ENCODE measurements at regions not wholly inside any gene's neighbourhood (a gene's known extent, or its start where the extent isn't known, plus 50 kb on each side); places are given as distances from the start of the nearest gene placed in this dataset.

- no peaks in the 10 kb centered on the region for H3K27me3 ChIP-seq (ENCODE audit: control insufficient read depth in 4 of 4, insufficient read depth in 4 of 4, low read length in 3 of 4)
- no peak overlapping the region for H3K27ac ChIP-seq (ENCODE audit: low read depth in 1 of 2, low read length in 2 of 2)
- DNase-seq (ENCODE audit: low spot score) = no peak
- H3K9ac ChIP-seq (ENCODE audit: low read depth in 1 of 2, low read length in 2 of 2) = no peak overlapping the region
- H3K4me3 ChIP-seq (ENCODE audit: low read depth in 1 of 3, low read length in 3 of 3) = no peak overlapping the region
- TF ChIP-seq TAF1 (conservative IDR thresholded peaks at IDR 0.05) (no peak), CTCF (IDR thresholded peaks at IDR 0.05; ENCODE audit: low read depth, low read length, missing input control) (no peak), NR2F2 (IDR thresholded peaks at IDR 0.05) (no peak), HNF4A (conservative IDR thresholded peaks at IDR 0.05) (no peak), RAD21 (IDR thresholded peaks at IDR 0.05) (no peak), ZBTB33 (IDR thresholded peaks at IDR 0.05) (no peak)
- TF ChIP-seq, protein P1, sequence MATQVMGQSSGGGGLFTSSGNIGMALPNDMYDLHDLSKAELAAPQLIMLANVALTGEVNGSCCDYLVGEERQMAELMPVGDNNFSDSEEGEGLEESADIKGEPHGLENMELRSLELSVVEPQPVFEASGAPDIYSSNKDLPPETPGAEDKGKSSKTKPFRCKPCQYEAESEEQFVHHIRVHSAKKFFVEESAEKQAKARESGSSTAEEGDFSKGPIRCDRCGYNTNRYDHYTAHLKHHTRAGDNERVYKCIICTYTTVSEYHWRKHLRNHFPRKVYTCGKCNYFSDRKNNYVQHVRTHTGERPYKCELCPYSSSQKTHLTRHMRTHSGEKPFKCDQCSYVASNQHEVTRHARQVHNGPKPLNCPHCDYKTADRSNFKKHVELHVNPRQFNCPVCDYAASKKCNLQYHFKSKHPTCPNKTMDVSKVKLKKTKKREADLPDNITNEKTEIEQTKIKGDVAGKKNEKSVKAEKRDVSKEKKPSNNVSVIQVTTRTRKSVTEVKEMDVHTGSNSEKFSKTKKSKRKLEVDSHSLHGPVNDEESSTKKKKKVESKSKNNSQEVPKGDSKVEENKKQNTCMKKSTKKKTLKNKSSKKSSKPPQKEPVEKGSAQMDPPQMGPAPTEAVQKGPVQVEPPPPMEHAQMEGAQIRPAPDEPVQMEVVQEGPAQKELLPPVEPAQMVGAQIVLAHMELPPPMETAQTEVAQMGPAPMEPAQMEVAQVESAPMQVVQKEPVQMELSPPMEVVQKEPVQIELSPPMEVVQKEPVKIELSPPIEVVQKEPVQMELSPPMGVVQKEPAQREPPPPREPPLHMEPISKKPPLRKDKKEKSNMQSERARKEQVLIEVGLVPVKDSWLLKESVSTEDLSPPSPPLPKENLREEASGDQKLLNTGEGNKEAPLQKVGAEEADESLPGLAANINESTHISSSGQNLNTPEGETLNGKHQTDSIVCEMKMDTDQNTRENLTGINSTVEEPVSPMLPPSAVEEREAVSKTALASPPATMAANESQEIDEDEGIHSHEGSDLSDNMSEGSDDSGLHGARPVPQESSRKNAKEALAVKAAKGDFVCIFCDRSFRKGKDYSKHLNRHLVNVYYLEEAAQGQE (IDR thresholded peaks at IDR 0.05) = no peak
- no peaks in the 10 kb centered on the region for H3K9me3 ChIP-seq (ENCODE audit: control insufficient read depth in 4 of 4, low read length in 3 of 4)
- H3K36me3 ChIP-seq (ENCODE audit: control insufficient read depth in 4 of 4, insufficient read depth in 3 of 4, low read depth in 1 of 4, low read length in 3 of 4) = no peaks in the 10 kb centered on the region
- H3K4me1 ChIP-seq (ENCODE audit: control insufficient read depth in 4 of 4, insufficient read depth in 4 of 4, low read length in 3 of 4) = no peaks in the 10 kb centered on the region
Observed at GRCh38 chr11:103696123-103696522, 340.3 kb upstream of the DDI1 start.

DNA sequence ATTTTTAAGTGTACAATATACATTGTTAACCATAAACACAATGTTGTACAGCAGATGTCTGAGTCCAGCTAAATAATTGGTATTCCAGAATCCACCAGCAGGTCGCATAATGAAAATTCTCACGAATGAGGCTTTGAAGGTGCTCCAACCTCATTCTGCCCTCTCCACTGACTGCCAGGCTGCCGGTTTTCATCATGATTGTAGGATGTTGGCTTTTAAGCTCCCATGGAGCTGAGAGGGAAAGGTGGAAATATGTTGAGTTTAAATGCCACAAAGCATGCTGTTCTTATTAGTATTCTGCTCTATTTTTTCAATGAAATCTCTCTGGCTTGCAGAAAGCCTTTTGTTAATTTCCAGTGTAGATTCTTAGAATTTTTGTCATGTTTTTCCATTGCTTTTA, 337.2 kb upstream of the DDI1 start:
- no peaks in the 10 kb centered on the region for H3K36me3 ChIP-seq (ENCODE audit: control insufficient read depth in 4 of 4, insufficient read depth in 3 of 4, low read depth in 1 of 4, low read length in 3 of 4)
- no peak overlapping the region for H3K9ac ChIP-seq (ENCODE audit: low read depth in 1 of 2, low read length in 2 of 2)
- no peaks in the 10 kb centered on the region for H3K4me1 ChIP-seq (ENCODE audit: control insufficient read depth in 4 of 4, insufficient read depth in 4 of 4, low read length in 3 of 4)
- WGBS = 67% methylated on average over 3 of the region's 3 CpGs
- no peak overlapping the region for H3K27ac ChIP-seq (ENCODE audit: low read depth in 1 of 2, low read length in 2 of 2)
- no peaks in the 10 kb centered on the region for H3K27me3 ChIP-seq (ENCODE audit: control insufficient read depth in 4 of 4, insufficient read depth in 4 of 4, low read length in 3 of 4)
- no peaks in the 10 kb centered on the region for H3K9me3 ChIP-seq (ENCODE audit: control insufficient read depth in 4 of 4, low read length in 3 of 4)
- DNase-seq (ENCODE audit: low spot score) = no peak
- H3K4me3 ChIP-seq (ENCODE audit: low read depth in 1 of 3, low read length in 3 of 3) = no peak overlapping the region
- TF ChIP-seq RAD21 (IDR thresholded peaks at IDR 0.05) (no peak), ZBTB33 (IDR thresholded peaks at IDR 0.05) (no peak), EGR1 (IDR thresholded peaks at IDR 0.05; ENCODE audit: low read depth in 2 of 2) (no peak), CTCF (IDR thresholded peaks at IDR 0.05; ENCODE audit: low read depth, low read length, missing input control) (no peak), GABPA (IDR thresholded peaks at IDR 0.05 in 1 of 2, conservative IDR thresholded peaks at IDR 0.05 in 1 of 2) (no peak), RXRA (IDR thresholded peaks at IDR 0.05) (no peak), JUND (IDR thresholded peaks at IDR 0.05) (no peak), FOXA1 (IDR thresholded peaks at IDR 0.05) (no peak), FOXA2 (IDR thresholded peaks at IDR 0.05) (no peak), TAF1 (conservative IDR thresholded peaks at IDR 0.05) (no peak), YY1 (IDR thresholded peaks at IDR 0.05) (no peak), ATF3 (IDR thresholded peaks at IDR 0.05) (no peak), NR2F2 (IDR thresholded peaks at IDR 0.05) (no peak), HNF4G (IDR thresholded peaks at IDR 0.05) (no peak)
- TF ChIP-seq, protein P1 (IDR thresholded peaks at IDR 0.05) = no peak

Measured in liver (tissue), 8 donors.